ENCODE measurements at regions not wholly inside any gene's neighbourhood (a gene's known extent, or its start where the extent isn't known, plus 50 kb on each side); places are given as distances from the start of the nearest gene placed in this dataset.

DNA sequence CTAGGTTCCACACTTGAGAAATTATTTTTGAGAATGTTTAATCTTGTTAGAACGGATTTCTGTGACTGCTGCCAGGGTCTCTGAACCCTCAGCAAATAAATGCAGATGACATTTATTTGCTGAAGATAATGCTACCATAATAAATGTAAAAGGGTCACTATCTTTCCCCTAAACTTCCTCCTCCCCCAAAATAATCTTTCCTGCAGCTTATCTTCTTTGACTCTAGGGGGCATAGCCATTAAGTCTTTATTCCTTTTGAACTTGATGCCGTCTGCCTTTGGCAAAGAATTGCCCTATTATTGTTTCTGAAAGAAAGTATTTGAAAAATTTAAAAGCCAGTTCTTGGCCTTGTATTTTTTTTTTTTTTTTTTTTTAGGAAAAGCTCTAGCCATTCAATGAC is 63.6 kb upstream of the ACSL3 start:
- TF ChIP-seq, protein P1, sequence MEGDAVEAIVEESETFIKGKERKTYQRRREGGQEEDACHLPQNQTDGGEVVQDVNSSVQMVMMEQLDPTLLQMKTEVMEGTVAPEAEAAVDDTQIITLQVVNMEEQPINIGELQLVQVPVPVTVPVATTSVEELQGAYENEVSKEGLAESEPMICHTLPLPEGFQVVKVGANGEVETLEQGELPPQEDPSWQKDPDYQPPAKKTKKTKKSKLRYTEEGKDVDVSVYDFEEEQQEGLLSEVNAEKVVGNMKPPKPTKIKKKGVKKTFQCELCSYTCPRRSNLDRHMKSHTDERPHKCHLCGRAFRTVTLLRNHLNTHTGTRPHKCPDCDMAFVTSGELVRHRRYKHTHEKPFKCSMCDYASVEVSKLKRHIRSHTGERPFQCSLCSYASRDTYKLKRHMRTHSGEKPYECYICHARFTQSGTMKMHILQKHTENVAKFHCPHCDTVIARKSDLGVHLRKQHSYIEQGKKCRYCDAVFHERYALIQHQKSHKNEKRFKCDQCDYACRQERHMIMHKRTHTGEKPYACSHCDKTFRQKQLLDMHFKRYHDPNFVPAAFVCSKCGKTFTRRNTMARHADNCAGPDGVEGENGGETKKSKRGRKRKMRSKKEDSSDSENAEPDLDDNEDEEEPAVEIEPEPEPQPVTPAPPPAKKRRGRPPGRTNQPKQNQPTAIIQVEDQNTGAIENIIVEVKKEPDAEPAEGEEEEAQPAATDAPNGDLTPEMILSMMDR (IDR thresholded peaks at IDR 0.05): peak in 2 of 5 experiments; percentile 17 to 43
- TF ChIP-seq POLR2A (IDR thresholded peaks at IDR 0.05) (no peak), EP300 (IDR thresholded peaks at IDR 0.05) (no peak)

All from tibial nerve (tissue), 4 donors.